Neural cell (in vitro differentiated cells): ENCODE measurements at regions not wholly inside any gene's neighbourhood (a gene's known extent, or its start where the extent isn't known, plus 50 kb on each side); places are given as distances from the start of the nearest gene placed in this dataset.
A peak's percentile ranks its signal among the peaks of the same experiment; 100 is the strongest.

Experiments used
- H2AFZ ChIP-seq: fragments of 200-600, 300-800 bp; sonication (generic), shearing (Covaris generic); 2 replicates; pipeline ENCODE4 v1.6.0; 2014; ENCODE audit warnings: low read depth, mild to moderate bottlenecking, antibody characterized with exemption, low read length, moderate library complexity
- H3F3A ChIP-seq: fragments of 200-600 bp; shearing (Covaris generic); 2 replicates; pipeline ENCODE4 v1.6.1; 2016; ENCODE audit warnings: mild to moderate bottlenecking, moderate library complexity, mixed read lengths, antibody characterized with exemption, low read length; ENCODE audit not compliant: insufficient read depth, poor library complexity, severe bottlenecking
- H3K27ac ChIP-seq: fragments of 200-600, 300-800 bp; sonication (generic), shearing (Covaris generic); 2 replicates; pipeline ENCODE4 v1.5.1; 2014; ENCODE audit warnings: mild to moderate bottlenecking, low read length, moderate library complexity
- H3K27me3 ChIP-seq: fragments of 300-800, 200-600 bp; sonication (generic), shearing (Covaris generic); 2 replicates; pipeline ENCODE4 v1.6.0; 2014; ENCODE audit warnings: mild to moderate bottlenecking, low read depth, low read length, moderate library complexity; ENCODE audit not compliant: insufficient read depth
- H3K36me3 ChIP-seq: fragments of 300-800, 200-600 bp; sonication (generic), shearing (Covaris generic); 2 replicates; pipeline ENCODE4 v1.5.1; 2014; ENCODE audit warnings: mild to moderate bottlenecking, antibody characterized with exemption, low read length, moderate library complexity; ENCODE audit not compliant: insufficient read depth
- H3K4me2 ChIP-seq: fragments of 300-800, 200-600 bp; sonication (generic), shearing (Covaris generic); 2 replicates; pipeline ENCODE4 v1.6.0; 2014; ENCODE audit warnings: mild to moderate bottlenecking, low read length
- H3K4me3 ChIP-seq: fragments of 300-800, 200-600 bp; sonication (generic), shearing (Covaris generic); 2 replicates; pipeline ENCODE4 v1.5.1; 2014; ENCODE audit warnings: mild to moderate bottlenecking, low read length, moderate library complexity
- H3K79me2 ChIP-seq: fragments of 200-600 bp; shearing (Covaris generic); replicated peaks from 2 replicates; pipeline ENCODE4 v1.6.0; 2014; ENCODE audit warnings: mild to moderate bottlenecking, low read length, moderate library complexity; ENCODE audit not compliant: insufficient read depth
- H3K9ac ChIP-seq: fragments of 300-800, 200-600 bp; sonication (generic), shearing (Covaris generic); 2 replicates; pipeline ENCODE4 v1.6.1; 2016; ENCODE audit warnings: mild to moderate bottlenecking, low read length, mixed read lengths
- H3K9me2 ChIP-seq: fragments of 200-600 bp; shearing (Covaris generic); 2 replicates; pipeline ENCODE4 v1.6.1; 2016; ENCODE audit warnings: mild to moderate bottlenecking, low read length, mixed read lengths; ENCODE audit not compliant: insufficient read depth
- H3K9me3 ChIP-seq: fragments of 200-600, 300-800 bp; sonication (generic), shearing (Covaris generic); 2 replicates; pipeline ENCODE4 v1.6.1; 2016; ENCODE audit warnings: mild to moderate bottlenecking, mixed run types, low read length, moderate library complexity, mixed read lengths
- H4K20me1 ChIP-seq: fragments of 200-600 bp; shearing (Covaris generic); 2 replicates; pipeline ENCODE4 v1.6.1; 2016; ENCODE audit warnings: mild to moderate bottlenecking, mixed run types; ENCODE audit not compliant: insufficient read depth
- EP300 ChIP-seq: fragments of 450-650 bp; conservative IDR thresholded peaks from 2 replicates; pipeline ENCODE4 v1.6.1; 2014; ENCODE audit warnings: antibody characterized with exemption, mild to moderate bottlenecking, moderate library complexity; ENCODE audit not compliant: poor library complexity, severe bottlenecking
- EZH2 ChIP-seq: fragments of 200-600, 300-800 bp; shearing (Covaris generic), sonication (generic); IDR thresholded peaks from 2 replicates; pipeline ENCODE4 v1.6.1; 2014; ENCODE audit warnings: antibody characterized with exemption, low read length, borderline replicate concordance, mild to moderate bottlenecking; ENCODE audit not compliant: insufficient read depth, poor library complexity, severe bottlenecking
- MXI1 ChIP-seq: fragments of 450-650 bp; conservative IDR thresholded peaks from 2 replicates; pipeline ENCODE4 v1.6.1; 2014; ENCODE audit warnings: antibody characterized with exemption, mild to moderate bottlenecking; ENCODE audit not compliant: poor library complexity, severe bottlenecking
- POLR2AphosphoS5 ChIP-seq: IDR thresholded peaks from 2 replicates; pipeline ENCODE4 v1.6.1; 2012
- RAD21 ChIP-seq: fragments of 450-650 bp; conservative IDR thresholded peaks from 2 replicates; pipeline ENCODE4 v1.6.1; 2014; ENCODE audit warnings: antibody characterized with exemption, mild to moderate bottlenecking, moderate library complexity
- SMC3 ChIP-seq: fragments of 450-650 bp; conservative IDR thresholded peaks from 2 replicates; pipeline ENCODE4 v1.6.1; 2014; ENCODE audit warnings: antibody characterized with exemption, mild to moderate bottlenecking, moderate library complexity; ENCODE audit not compliant: poor library complexity
- TAF1 ChIP-seq: IDR thresholded peaks from 2 replicates; pipeline ENCODE4 v1.6.1; 2012; ENCODE audit warnings: low read depth
- TF ChIP-seq, protein P1 (sequence below): IDR thresholded peaks from 2 replicates; pipeline ENCODE4 v1.6.1; 2012; ENCODE audit warnings: borderline replicate concordance
- TF ChIP-seq, protein P2 (sequence below): fragments of 450-650 bp; IDR thresholded peaks from 2 replicates; pipeline ENCODE4 v1.5.1; 2014; ENCODE audit warnings: antibody characterized with exemption, mild to moderate bottlenecking, moderate library complexity; ENCODE audit not compliant: poor library complexity, severe bottlenecking

DNA sequence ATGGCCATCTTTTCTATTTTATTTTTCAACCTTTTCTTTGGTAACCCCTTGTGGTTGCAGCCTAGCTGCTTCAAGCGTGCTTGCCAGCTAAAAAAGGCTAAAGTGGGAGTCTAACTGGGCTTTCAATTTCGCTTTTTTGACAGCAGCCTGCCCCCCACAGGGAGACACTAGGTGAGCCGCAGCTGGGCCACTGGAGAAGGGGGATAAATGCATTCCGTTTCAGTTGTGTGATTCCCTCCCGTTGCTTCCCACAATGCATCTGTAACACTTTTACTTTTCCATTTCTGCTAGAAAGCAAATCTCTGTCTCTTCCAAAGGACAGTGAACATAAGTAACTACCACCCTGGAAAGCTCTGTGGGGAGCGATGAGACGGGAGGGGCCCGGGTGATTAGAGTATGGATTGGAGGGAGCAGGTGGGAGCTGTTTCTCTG lies 86.3 kb upstream of the RAPGEF2 start:
- Histone ChIP-seq H4K20me1 (no peaks in the 10 kb centered on the region), H3K9me2 (no peaks in the 10 kb centered on the region), H3F3A (peaks cover 5% of the 10 kb centered on the region), H3K27me3 (no peaks in the 10 kb centered on the region), H3K36me3 (no peaks in the 10 kb centered on the region), H3K4me3 (peak overlapping the region; percentile 44), H2AFZ (peak overlapping the region; percentile 46), H3K27ac (peak overlapping the region; percentile 74), H3K79me2 (no peaks in the 10 kb centered on the region), H3K4me2 (peak overlapping the region; percentile 78), H3K9me3 (no peaks in the 10 kb centered on the region), H3K9ac (peak overlapping the region; percentile 40)
- TF ChIP-seq, protein P1, sequence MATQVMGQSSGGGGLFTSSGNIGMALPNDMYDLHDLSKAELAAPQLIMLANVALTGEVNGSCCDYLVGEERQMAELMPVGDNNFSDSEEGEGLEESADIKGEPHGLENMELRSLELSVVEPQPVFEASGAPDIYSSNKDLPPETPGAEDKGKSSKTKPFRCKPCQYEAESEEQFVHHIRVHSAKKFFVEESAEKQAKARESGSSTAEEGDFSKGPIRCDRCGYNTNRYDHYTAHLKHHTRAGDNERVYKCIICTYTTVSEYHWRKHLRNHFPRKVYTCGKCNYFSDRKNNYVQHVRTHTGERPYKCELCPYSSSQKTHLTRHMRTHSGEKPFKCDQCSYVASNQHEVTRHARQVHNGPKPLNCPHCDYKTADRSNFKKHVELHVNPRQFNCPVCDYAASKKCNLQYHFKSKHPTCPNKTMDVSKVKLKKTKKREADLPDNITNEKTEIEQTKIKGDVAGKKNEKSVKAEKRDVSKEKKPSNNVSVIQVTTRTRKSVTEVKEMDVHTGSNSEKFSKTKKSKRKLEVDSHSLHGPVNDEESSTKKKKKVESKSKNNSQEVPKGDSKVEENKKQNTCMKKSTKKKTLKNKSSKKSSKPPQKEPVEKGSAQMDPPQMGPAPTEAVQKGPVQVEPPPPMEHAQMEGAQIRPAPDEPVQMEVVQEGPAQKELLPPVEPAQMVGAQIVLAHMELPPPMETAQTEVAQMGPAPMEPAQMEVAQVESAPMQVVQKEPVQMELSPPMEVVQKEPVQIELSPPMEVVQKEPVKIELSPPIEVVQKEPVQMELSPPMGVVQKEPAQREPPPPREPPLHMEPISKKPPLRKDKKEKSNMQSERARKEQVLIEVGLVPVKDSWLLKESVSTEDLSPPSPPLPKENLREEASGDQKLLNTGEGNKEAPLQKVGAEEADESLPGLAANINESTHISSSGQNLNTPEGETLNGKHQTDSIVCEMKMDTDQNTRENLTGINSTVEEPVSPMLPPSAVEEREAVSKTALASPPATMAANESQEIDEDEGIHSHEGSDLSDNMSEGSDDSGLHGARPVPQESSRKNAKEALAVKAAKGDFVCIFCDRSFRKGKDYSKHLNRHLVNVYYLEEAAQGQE = peak; percentile 48
- peak; percentile 69 for TF ChIP-seq SMC3
- TF ChIP-seq, protein P2, sequence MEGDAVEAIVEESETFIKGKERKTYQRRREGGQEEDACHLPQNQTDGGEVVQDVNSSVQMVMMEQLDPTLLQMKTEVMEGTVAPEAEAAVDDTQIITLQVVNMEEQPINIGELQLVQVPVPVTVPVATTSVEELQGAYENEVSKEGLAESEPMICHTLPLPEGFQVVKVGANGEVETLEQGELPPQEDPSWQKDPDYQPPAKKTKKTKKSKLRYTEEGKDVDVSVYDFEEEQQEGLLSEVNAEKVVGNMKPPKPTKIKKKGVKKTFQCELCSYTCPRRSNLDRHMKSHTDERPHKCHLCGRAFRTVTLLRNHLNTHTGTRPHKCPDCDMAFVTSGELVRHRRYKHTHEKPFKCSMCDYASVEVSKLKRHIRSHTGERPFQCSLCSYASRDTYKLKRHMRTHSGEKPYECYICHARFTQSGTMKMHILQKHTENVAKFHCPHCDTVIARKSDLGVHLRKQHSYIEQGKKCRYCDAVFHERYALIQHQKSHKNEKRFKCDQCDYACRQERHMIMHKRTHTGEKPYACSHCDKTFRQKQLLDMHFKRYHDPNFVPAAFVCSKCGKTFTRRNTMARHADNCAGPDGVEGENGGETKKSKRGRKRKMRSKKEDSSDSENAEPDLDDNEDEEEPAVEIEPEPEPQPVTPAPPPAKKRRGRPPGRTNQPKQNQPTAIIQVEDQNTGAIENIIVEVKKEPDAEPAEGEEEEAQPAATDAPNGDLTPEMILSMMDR = peak; percentile 57
- peak; percentile 30 for TF ChIP-seq EP300
- TF ChIP-seq POLR2AphosphoS5 = peak; percentile 38
- TF ChIP-seq TAF1 = no peak
- no peak for TF ChIP-seq MXI1
- no peak for TF ChIP-seq EZH2
- peak; percentile 69 for TF ChIP-seq RAD21

DNA sequence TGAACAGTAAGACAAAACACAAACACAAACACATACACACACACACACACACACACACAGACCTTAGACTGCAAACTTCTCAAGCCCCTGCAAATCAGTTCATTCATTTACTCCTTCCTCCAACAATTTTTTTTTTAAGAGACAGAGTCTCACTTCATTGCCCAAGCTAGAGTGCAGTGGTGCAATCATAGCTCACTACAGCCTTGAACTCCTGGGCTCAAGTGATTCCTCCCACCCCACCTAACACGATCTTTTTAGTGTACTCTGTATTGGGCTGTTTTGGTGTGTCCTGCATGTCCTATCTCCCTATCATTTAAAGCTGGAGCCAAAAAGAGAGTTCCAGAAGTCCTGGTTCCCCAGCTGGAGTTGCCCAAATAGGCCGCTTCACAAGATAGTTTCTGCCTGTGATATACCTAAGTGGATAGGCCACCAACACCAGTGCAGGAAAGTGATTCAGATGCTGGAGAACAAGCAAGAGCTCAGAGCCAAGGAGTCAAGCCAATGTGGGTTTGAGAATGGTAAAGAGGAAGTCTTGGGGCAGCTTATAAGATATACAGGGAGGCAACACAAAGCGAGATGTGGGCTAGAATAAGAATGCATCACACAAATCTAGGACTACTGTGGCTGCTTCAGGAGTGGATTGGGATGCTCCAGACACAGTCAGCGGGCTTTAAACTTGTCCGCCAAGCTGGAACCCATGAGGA lies 85.4 kb upstream of the RAPGEF2 start:
- H3K4me2 ChIP-seq = no peak overlapping the region
- peaks cover 5% of the 10 kb centered on the region for H3F3A ChIP-seq
- no peaks in the 10 kb centered on the region for H3K79me2 ChIP-seq
- no peak overlapping the region for H2AFZ ChIP-seq
- H3K9me2 ChIP-seq = no peaks in the 10 kb centered on the region
- H3K4me3 ChIP-seq = peak overlapping the region; percentile 44
- peak overlapping the region; percentile 74 for H3K27ac ChIP-seq
- no peaks in the 10 kb centered on the region for H3K36me3 ChIP-seq
- no peaks in the 10 kb centered on the region for H3K27me3 ChIP-seq
- no peak overlapping the region for H3K9ac ChIP-seq
- H4K20me1 ChIP-seq = no peaks in the 10 kb centered on the region
- TF ChIP-seq RAD21 (no peak), MXI1 (no peak), SMC3 (no peak), EZH2 (no peak), POLR2AphosphoS5 (no peak), TAF1 (no peak), EP300 (no peak)
- TF ChIP-seq, protein P2 = no peak
- TF ChIP-seq, protein P1 = no peak
- no peaks in the 10 kb centered on the region for H3K9me3 ChIP-seq
